GM21390 (cell line): ENCODE measurements at regions not wholly inside any gene's neighbourhood (a gene's known extent, or its start where the extent isn't known, plus 50 kb on each side); places are given as distances from the start of the nearest gene placed in this dataset.
A peak's percentile ranks its signal among the peaks of the same experiment; 100 is the strongest.
"Not testable (repeated sequence)": the region's sequence is repeated elsewhere in the genome, so short reads cannot be mapped to it uniquely, and the experiment has no call there.

Experiments used
- ATAC-seq: cut with Tn5 transposase; IDR thresholded peaks from one replicate; pipeline ENCODE4 v1.9.1; 2021; ENCODE audit not compliant: unreplicated experiment

DNA sequence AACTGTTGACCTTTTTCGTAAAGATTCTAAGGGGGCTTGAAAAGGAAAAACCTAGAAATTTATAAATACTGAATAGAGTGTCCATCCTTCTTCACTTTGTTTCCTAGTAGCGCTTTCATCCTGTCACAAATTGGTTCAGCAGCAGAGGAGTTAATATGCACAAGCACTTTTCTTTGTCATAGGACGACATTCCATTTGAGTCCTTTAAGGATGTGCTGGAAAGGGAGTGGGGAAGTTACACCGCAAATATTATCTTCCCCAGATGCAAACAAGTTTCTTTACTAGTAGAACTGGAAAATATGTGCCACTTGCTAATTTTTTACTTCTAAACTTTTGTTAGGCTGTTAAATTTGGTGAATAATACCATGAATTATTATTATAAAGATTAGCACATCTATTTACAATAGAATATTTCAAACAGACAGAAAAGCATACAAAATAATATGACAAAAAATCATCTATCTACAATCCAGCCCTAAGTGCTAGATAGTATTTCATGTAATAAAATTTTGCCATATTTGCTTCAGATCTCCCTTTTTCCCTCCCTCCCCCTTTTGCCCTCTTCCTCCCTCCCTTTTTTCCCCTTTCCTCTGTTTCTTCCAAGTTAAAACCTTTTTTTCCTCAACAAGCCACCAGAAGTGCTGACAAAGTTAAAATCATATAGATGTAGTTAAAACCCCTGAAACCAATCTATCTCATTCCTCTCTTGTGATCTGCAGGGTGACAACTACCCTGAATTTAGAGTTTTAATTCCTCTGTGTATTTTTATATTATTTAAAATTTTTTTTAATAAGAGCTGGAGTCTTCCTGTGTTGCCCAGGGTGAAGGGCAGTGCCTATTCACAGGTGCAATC is 50.5 kb upstream of the MAP4K3 start:
- no peak for ATAC-seq

DNA sequence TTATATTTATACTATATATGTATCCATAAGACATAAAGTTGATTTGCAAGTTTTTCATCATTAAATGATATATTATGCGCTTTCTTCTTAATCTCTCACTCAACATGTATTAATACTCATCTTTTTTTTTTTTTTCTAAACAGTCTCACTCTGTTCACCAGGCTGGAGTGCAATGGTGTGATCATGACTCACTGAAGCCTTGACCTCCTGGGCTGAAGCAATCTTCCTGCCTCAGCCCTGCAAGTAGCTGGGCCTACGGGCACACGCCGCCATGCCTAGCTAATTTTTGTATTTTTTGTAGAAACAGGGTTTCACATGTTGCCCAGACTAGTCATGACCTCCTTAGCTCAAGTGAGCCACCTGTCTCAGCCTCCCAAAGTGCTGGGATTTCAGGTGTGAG is 51.4 kb upstream of the MAP4K3 start:
- ATAC-seq, result no peak

GRCh38 chr2:39490586-39490985 is 53.5 kb upstream of the MAP4K3 start:
- no peak for ATAC-seq

- no peak for ATAC-seq
These were observed 54.6 kb upstream of the MAP4K3 start for GRCh38 chr2:39491653-39492052.

DNA sequence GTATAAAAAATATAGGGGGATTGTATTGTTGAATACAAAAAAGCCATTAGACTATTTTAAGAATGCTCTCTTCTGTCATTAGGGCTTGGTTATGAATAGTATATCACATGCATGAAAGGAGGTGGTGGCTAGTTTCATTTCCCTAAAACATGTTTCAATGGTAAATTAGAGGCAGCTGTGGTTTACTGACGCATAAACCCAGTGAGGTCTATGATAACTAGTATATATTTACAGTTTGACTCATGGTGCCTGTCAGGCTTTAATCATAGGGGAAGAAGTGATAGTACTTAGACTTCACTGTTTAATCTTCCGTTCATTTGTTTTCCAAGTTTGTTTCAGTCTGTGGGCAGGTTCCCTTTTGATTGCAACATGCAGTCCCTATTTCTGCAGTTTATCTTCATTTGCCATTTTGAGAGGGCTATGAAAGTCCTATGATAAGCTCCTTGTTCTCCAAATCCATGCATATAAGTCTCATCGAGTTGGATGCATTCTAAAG is 55.1 kb upstream of the MAP4K3 start:
- peak; percentile 95 for ATAC-seq

GRCh38 chr2:39492716-39493115 is 55.6 kb upstream of the MAP4K3 start:
- no peak for ATAC-seq

DNA sequence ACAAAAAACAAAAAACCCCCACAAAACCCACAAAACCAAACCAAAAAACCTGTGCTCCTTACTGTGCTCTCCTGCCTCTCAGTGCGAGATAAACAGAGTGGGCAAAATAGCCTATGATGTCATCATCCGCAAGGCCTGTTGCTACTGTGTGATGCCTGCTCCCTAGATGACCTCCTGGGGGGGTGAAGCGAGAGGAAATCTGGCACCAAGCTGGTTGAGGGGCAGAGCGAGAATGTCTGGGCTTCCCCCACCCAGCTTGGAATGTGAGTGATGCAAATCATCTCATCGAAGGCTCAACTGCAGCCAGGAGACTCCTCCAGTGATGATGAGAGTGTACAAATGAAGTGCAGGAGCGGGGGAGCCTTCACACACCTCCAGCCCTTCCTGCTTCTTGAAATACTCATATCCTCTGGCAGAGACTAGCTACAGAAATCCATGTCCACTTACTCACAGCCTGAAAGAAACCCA is 57.7 kb upstream of the MAP4K3 start:
- peak; percentile 38 for ATAC-seq

DNA sequence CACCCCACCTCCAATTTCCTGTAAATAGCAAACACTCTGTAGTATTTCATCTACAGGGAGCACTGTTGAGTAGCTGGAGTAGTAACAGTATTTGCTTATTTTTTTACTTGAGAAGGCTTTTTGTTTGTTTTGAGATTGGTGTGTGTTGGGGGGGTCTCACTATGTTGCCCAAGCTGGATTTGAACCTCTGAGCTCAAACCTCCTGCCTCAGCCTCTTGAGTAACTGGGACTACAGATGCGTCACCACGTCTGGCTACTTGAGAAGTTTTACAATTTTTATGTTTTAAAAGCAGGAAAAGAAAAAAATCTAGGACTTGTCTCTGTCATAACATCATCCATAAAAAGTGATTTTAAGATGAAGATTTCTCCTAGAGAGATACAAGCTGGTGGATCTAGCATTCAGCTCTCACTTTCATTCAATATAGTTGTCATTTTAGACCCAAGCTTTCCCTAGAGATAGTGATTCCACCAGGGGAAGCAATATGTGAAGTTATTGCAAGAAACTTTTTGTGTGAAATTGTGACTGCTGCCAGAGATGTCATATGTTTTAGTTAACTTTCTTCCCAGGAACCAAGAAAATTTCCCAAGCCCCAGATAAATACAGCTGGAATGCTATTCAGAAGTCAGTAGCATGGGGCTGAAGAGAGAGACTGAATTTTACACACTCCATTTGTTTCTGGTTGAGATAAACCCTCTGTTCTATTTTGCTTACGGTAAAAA is 60.2 kb upstream of the MAP4K3 start:
- ATAC-seq, result no peak

DNA sequence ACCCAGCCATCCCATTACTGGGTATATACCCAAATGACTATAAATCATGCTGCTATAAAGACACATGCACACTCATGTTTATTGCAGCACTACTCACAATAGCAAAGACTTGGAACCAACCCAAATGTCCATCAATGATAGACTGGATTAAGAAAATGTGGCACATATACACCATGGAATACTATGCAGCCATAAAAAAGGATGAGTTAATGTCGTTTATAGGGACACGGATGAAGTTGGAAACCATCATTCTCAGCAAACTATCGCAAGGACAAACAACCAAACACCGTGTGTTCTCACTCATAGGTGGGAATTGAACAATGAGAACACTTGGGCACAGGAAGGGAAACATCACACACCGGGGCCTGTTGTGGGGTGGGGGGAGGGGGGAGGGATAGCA is 61.1 kb upstream of the MAP4K3 start:
- ATAC-seq, result not testable (repeated sequence)

DNA sequence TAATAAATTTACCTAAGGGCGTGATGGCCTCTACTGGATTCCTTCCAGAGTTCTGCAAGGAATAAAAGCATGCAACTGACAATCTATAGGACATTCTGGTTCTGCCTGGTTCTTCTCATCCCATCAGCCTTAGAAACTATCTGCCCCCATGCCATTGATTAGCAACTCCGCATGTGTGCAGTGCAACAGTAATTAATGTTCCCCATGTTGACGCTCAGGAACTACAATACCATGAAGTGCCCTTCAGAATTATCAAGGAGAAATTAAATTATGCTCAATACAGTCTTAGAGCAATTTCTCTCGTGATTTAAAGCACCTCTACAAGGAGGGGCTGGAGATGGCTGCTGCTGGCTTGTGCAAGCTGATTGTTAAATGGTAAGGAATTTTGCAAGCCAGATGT is 61.7 kb upstream of the MAP4K3 start:
- ATAC-seq, result no peak

GRCh38 chr2:39499336-39499735 is 62.3 kb upstream of the MAP4K3 start:
- ATAC-seq, result no peak

GRCh38 chr2:39501412-39501811 is 64.3 kb upstream of the MAP4K3 start:
- no peak for ATAC-seq

DNA sequence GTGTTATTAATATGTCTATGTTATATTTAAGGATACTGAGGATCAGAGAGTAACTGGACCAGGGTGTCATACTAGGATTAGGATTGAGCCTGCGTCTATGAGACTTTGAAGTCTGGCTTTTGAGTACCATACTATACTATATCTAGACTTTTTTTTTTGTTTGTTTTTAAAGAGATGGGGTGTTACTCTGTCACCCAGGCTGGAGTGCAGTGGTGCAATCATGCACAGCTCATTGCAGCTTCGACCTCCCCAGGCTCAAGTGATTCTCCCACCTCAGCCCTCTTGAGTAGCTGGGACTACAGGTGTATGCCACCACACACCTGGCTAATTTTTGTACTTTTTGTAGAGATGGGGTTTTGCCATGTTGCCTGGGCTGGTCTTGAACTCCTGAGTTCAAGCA is 66.2 kb upstream of the MAP4K3 start:
- no peak for ATAC-seq

- ATAC-seq, result no peak
These were observed 67.8 kb upstream of the MAP4K3 start for GRCh38 chr2:39504790-39505335.

GRCh38 chr2:39506215-39506614 is 69.1 kb upstream of the MAP4K3 start:
- no peak for ATAC-seq

GRCh38 chr2:39508198-39508597 is 71.1 kb upstream of the MAP4K3 start:
- no peak for ATAC-seq

- no peak for ATAC-seq
These were observed 73.1 kb upstream of the MAP4K3 start for GRCh38 chr2:39510140-39510539.

DNA sequence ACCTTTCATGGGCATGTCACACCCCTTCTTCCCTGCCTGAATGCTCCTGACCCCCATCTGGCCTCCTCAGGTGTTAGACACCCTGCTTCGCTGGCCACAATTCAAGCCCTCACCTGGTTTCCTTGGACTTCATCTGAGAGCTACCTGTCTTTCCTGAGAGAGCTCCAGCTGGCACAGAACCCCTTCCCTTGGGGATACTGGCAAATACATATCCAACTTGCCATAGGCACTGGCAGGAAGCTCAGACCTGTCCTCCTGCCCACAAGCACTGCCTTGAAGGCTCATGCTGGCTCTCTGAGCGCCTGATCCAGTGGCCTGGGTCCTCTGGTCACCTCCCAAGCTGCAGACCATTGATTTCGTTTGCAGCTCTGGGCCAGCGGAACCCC is 74.1 kb upstream of the MAP4K3 start:
- ATAC-seq, result no peak

DNA sequence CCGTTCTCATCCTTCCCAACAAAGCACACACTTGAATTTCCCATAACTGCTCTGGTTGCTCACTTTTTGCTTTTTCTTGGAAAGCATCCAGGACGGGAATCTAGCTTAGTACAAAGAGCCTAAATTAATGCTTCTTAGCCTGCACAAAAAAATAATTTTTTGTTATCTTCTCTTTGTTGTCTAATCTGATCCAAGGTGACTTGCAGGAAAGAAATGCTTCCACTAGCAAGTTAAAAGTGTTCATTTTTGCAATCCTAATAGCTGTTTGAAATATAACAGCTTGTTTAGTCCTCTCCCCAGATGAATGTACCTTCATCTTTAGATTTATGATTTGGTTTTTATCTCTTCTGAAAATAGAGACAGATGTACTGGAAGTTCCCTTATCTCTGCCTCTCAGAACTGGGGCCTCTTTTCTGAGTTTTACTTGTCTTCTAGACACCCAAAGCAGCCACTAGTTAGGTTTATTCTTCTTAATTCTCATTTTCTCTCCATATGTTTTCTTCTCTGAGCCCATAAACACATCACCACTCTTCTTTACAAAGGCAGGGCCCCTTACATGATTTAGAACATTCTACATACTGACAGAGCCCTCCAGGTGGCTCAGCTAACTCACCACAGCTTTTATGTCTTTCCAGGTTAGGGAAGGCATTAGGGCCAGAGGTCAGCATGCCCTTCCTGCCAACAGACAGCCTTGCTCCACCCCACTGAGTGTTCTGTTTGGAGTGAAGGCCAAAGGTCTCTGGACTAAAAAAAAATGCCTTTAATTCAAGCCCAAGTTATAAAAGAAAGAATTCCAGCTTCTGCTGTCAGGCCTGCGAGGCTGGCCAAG is 74.7 kb upstream of the MAP4K3 start:
- ATAC-seq, result no peak

GRCh38 chr2:39512434-39512935 is 75.4 kb upstream of the MAP4K3 start:
- ATAC-seq, result no peak

DNA sequence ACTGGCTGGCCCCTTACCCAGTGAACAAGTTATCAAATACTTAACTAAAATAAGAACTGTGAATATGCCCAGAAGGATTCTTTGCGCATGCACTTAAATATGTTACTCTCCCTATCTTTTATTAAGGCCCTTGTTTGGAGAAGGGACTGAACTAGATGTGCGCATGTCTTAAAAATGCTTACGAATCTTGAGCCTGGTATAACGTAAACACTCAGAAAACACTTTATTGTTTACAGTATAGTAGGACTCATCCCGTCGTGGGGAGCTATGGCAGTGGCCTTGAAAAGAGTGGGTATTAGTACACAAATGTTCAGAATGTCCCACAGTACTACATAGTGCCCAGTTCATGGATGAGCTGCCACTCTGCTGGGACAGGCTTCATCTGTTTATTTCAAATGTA is 75.9 kb upstream of the MAP4K3 start:
- ATAC-seq, result no peak
